GM19035 (cell line): ENCODE measurements at regions not wholly inside any gene's neighbourhood (a gene's known extent, or its start where the extent isn't known, plus 50 kb on each side); places are given as distances from the start of the nearest gene placed in this dataset.
"Not testable (repeated sequence)": the region's sequence is repeated elsewhere in the genome, so short reads cannot be mapped to it uniquely, and the experiment has no call there.

Experiments used
- ATAC-seq: cut with Tn5 transposase; IDR thresholded peaks from one replicate; pipeline ENCODE4 v1.9.1; 2021; ENCODE audit not compliant: unreplicated experiment

- ATAC-seq = no peak
Observed at GRCh38 chr17:70906808-70907207, 737.5 kb downstream of the KCNJ2 start.

- no peak for ATAC-seq
Observed at GRCh38 chr17:70912716-70913485, 743.6 kb downstream of the KCNJ2 start.

- ATAC-seq = no peak
Observed at GRCh38 chr17:70916469-70916868, 747.1 kb downstream of the KCNJ2 start.

GRCh38 chr17:70919241-70919640 is 749.9 kb downstream of the KCNJ2 start:
- no peak for ATAC-seq

- ATAC-seq = no peak
Observed at GRCh38 chr17:70920416-70920815, 751.1 kb downstream of the KCNJ2 start.

GRCh38 chr17:70922268-70922667 is 752.9 kb downstream of the KCNJ2 start:
- ATAC-seq = no peak

GRCh38 chr17:70924776-70925175 is 755.4 kb downstream of the KCNJ2 start:
- no peak for ATAC-seq

- ATAC-seq = no peak
Observed at GRCh38 chr17:70929226-70929625, 759.9 kb downstream of the KCNJ2 start.

- no peak for ATAC-seq
Observed at GRCh38 chr17:70934231-70934630, 764.9 kb downstream of the KCNJ2 start.

- ATAC-seq = no peak
Observed at GRCh38 chr17:70934835-70935234, 765.5 kb downstream of the KCNJ2 start.

GRCh38 chr17:70936724-70937123 is 767.4 kb downstream of the KCNJ2 start:
- ATAC-seq = no peak

- ATAC-seq = no peak
Observed at GRCh38 chr17:70938336-70938735, 769.0 kb downstream of the KCNJ2 start.

GRCh38 chr17:70945386-70945785 is 776.1 kb downstream of the KCNJ2 start:
- no peak for ATAC-seq

- no peak for ATAC-seq
Observed at GRCh38 chr17:70947215-70947614, 777.9 kb downstream of the KCNJ2 start.

GRCh38 chr17:70947636-70948565 is 778.6 kb downstream of the KCNJ2 start:
- ATAC-seq = no peak

GRCh38 chr17:70953140-70953539 is 783.8 kb downstream of the KCNJ2 start:
- ATAC-seq = not testable (repeated sequence)

- ATAC-seq = no peak
Observed at GRCh38 chr17:70955441-70955840, 786.1 kb downstream of the KCNJ2 start.

GRCh38 chr17:70956726-70957125 is 787.4 kb downstream of the KCNJ2 start:
- no peak for ATAC-seq

- ATAC-seq = no peak
Observed at GRCh38 chr17:70961341-70961740, 792.0 kb downstream of the KCNJ2 start.

- ATAC-seq = no peak
Observed at GRCh38 chr17:70968302-70968701, 799.0 kb downstream of the KCNJ2 start.

- ATAC-seq = no peak
Observed at GRCh38 chr17:70969521-70970034, 800.2 kb downstream of the KCNJ2 start.

- no peak for ATAC-seq
Observed at GRCh38 chr17:70976447-70976846, 807.1 kb downstream of the KCNJ2 start.
